ENCODE measurements at regions not wholly inside any gene's neighbourhood (a gene's known extent, or its start where the extent isn't known, plus 50 kb on each side); places are given as distances from the start of the nearest gene placed in this dataset.
A peak's percentile ranks its signal among the peaks of the same experiment; 100 is the strongest.

DNA sequence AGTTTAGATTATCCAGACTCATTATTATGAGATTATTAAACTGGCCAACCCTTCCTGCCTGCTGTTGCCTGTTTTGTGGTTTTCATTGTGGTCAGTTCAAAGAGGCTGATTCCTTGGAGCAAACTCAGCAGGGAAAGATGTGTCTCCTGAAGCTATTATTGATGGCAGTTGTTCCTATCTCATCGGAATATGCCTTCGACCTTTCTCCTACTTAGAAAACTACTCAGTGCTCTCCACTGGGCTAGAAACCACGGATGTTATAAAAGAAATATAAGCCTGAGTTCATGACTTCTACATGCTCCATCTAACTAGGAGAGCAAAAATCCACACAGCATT is 80.2 kb upstream of the NAV2 start:
- Histone ChIP-seq H3K9me3 (no peaks in the 10 kb centered on the region), H3K27me3 (no peaks in the 10 kb centered on the region), H3K4me3 (no peak overlapping the region), H3K27ac (no peak overlapping the region), H3K36me3 (replicated peaks in 1 of 2; ENCODE audit: insufficient read depth in 1 of 2, low read depth in 2 of 2) (no peaks in the 10 kb centered on the region), H3K4me1 (no peaks in the 10 kb centered on the region)
- WGBS, 2 donors, result 48 to 65% methylated on average over 3 of the region's 3 CpGs
- DNase-seq (no peak), ATAC-seq (no peak)
- TF ChIP-seq CTCF (IDR thresholded peaks at IDR 0.05), result no peak
- no peak for TF ChIP-seq POLR2A (IDR thresholded peaks at IDR 0.05)
- intact Hi-C loops (cut with DNase I), result no loop called here

- H3K27me3 ChIP-seq, result no peaks in the 10 kb centered on the region
- WGBS, 2 donors, result 68 to 75% methylated on average over 9 of the region's 9 CpGs
- no peaks in the 10 kb centered on the region for H3K36me3 ChIP-seq (replicated peaks in 1 of 2; ENCODE audit: insufficient read depth in 1 of 2, low read depth in 2 of 2)
- TF ChIP-seq CTCF (IDR thresholded peaks at IDR 0.05), result no peak
- no peak for TF ChIP-seq POLR2A (IDR thresholded peaks at IDR 0.05)
- intact Hi-C loops (cut with DNase I), result no loop called here
- no peak overlapping the region for H3K27ac ChIP-seq
- H3K4me3 ChIP-seq, result no peak overlapping the region
- ATAC-seq (no peak), DNase-seq (no peak)
- no peaks in the 10 kb centered on the region for H3K9me3 ChIP-seq
- no peaks in the 10 kb centered on the region for H3K4me1 ChIP-seq
Observed at GRCh38 chr11:19631712-19632498, 80.7 kb upstream of the NAV2 start.

DNA sequence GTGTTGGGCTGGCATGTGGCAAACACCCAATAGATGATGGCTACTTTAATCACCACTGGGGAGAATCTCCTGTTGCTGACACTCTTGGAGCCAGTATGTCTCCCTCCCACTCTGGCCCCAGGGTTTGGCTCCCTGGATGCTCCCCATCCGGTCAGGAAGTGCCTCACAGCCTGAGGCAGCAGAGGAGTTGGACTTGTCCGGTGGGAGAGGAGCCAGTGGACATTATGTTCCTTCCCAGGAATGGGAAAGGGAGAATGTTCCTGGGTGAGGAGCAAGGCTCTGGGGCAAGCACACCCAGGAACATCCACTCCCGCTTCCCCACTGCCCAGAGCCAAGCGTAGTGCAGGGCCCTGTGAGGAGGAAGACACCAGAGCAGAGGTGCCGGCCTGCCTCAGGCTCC is 84.6 kb upstream of the NAV2 start:
- 88 to 89% methylated on average over 5 of the region's 5 CpGs for WGBS, 2 donors
- H3K4me1 ChIP-seq, result no peaks in the 10 kb centered on the region
- H3K4me3 ChIP-seq, result no peak overlapping the region
- DNase-seq (peak; percentile 30 to 56 (median 46)), ATAC-seq (peak; percentile 75)
- H3K9me3 ChIP-seq, result peaks cover 0 to 5% (median 0%) of the 10 kb centered on the region in 3 donors
- H3K27ac ChIP-seq, result no peak overlapping the region
- H3K27me3 ChIP-seq, result no peaks in the 10 kb centered on the region
- H3K36me3 ChIP-seq (replicated peaks in 1 of 2; ENCODE audit: insufficient read depth in 1 of 2, low read depth in 2 of 2), result no peaks in the 10 kb centered on the region
- intact Hi-C loops (cut with DNase I), result no loop called here
- no peak for TF ChIP-seq POLR2A (IDR thresholded peaks at IDR 0.05)
- TF ChIP-seq CTCF (IDR thresholded peaks at IDR 0.05), result no peak

DNA sequence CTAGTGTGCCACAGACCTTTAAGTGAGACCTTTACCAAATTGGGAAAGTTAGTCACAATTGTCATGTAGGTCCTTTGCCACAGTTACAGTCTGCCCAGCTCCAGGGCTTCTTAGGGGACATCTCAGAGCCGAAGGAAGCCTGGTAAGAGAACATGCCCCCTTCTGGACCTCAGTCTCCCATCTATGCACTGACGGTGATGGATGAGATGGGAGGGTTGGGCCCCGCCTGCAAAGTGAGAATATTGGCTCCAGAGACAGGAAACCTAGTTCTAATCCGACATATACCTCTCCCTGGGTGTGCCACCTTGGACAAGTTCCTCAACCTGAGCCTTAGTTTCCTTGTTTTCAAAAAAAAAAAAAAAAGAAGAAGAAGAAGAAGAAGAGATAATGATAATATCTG is 85.1 kb upstream of the NAV2 start:
- Histone ChIP-seq H3K9me3 (peaks cover 0 to 5% (median 0%) of the 10 kb centered on the region in 3 donors), H3K4me3 (no peak overlapping the region), H3K36me3 (replicated peaks in 1 of 2; ENCODE audit: insufficient read depth in 1 of 2, low read depth in 2 of 2) (no peaks in the 10 kb centered on the region), H3K4me1 (no peaks in the 10 kb centered on the region), H3K27ac (no peak overlapping the region), H3K27me3 (no peaks in the 10 kb centered on the region)
- ATAC-seq (no peak), DNase-seq (no peak)
- intact Hi-C loops (cut with DNase I), result no loop called here
- TF ChIP-seq CTCF (IDR thresholded peaks at IDR 0.05) (no peak), POLR2A (IDR thresholded peaks at IDR 0.05) (no peak)
- WGBS, 2 donors, result 66 to 70% methylated on average over 4 of the region's 4 CpGs

GRCh38 chr11:19625438-19625837 is 87.2 kb upstream of the NAV2 start:
- peaks cover 0 to 5% (median 0%) of the 10 kb centered on the region in 3 donors for H3K9me3 ChIP-seq
- H3K27me3 ChIP-seq, result no peaks in the 10 kb centered on the region
- intact Hi-C loops (cut with DNase I), result no loop called here
- DNase-seq (no peak), ATAC-seq (no peak)
- H3K36me3 ChIP-seq (replicated peaks in 1 of 2; ENCODE audit: insufficient read depth in 1 of 2, low read depth in 2 of 2), result no peaks in the 10 kb centered on the region
- TF ChIP-seq POLR2A (IDR thresholded peaks at IDR 0.05) (no peak), CTCF (IDR thresholded peaks at IDR 0.05) (no peak)
- 64 to 80% methylated on average over 1 of the region's 1 CpG for WGBS, 2 donors
- no peak overlapping the region for H3K4me3 ChIP-seq
- H3K27ac ChIP-seq, result no peak overlapping the region
- no peaks in the 10 kb centered on the region for H3K4me1 ChIP-seq
